T-cell (primary cell): ENCODE measurements at regions not wholly inside any gene's neighbourhood (a gene's known extent, or its start where the extent isn't known, plus 50 kb on each side); places are given as distances from the start of the nearest gene placed in this dataset.
A peak's percentile ranks its signal among the peaks of the same experiment; 100 is the strongest.

ENCODE experiments used
- ATAC-seq, 4 experiments: fragments of 200-7000 bp in 3 of 4; fragments of 150-1000 bp in 1 of 4; cut with Tn5 transposase; replicated peaks in 1 of 4; 1 replicate in 3 of 4; 2 replicates in 1 of 4; pipeline ENCODE4 v1.10.0; 2021; ENCODE audit warnings: moderate library complexity in 3 of 4, mild to moderate bottlenecking in 2 of 4, moderate number of reproducible peaks in 1 of 4
- CTCF ChIA-PET, 2 donors: fragments of 300-600 bp; sonication (Branson Sonifier 250); formaldehyde crosslinking; loops; one replicate each; lab custom pipeline; 2022; ENCODE audit warnings: antibody characterized with exemption in 2 of 2; lab: Charles Lee
- POLR2A ChIA-PET, 2 donors: fragments of 300-600 bp; sonication (Branson Sonifier 250); formaldehyde crosslinking; loops; one replicate each; lab custom pipeline; 2022; ENCODE audit warnings: antibody characterized with exemption in 2 of 2; lab: Charles Lee
- DNase-seq, 35 experiments: peaks; one replicate each; pipeline versions ENCODE4 v3.0.0 to v3.0.0-alpha.2; 2013 to 2023
- H3K27ac ChIP-seq: one replicate; pipeline ENCODE4 v1.5.1; 2013; ENCODE audit warnings: low read length
- H3K27me3 ChIP-seq, 2 experiments: replicated peaks in 1 of 2; 1 replicate in 1 of 2; 2 replicates in 1 of 2; pipeline versions ENCODE4 v1.6.1 to v1.7.0; 2013; ENCODE audit warnings: low read length in 1 of 2, mixed read lengths in 1 of 2; ENCODE audit not compliant: control insufficient read depth in 2 of 2, insufficient read depth in 2 of 2; ENCODE audit errors: extremely low read depth in 1 of 2
- H3K36me3 ChIP-seq, 2 donors: 1 replicate in 1 of 2; 2 replicates in 1 of 2; pipeline versions ENCODE4 v1.6.1 to v1.7.0; 2013; ENCODE audit warnings: low read length in 1 of 2; ENCODE audit not compliant: control insufficient read depth in 2 of 2, insufficient read depth in 1 of 2; ENCODE audit errors: extremely low read depth in 1 of 2
- H3K4me1 ChIP-seq, 2 experiments: 1 replicate in 1 of 2; 2 replicates in 1 of 2; pipeline versions ENCODE4 v1.6.1 to v1.7.0; 2013; ENCODE audit warnings: low read length in 2 of 2, mixed read lengths in 1 of 2; ENCODE audit not compliant: insufficient read depth in 2 of 2, control insufficient read depth in 1 of 2; ENCODE audit errors: extremely low read depth in 1 of 2
- H3K4me3 ChIP-seq, 2 donors: 1 replicate in 1 of 2; 2 replicates in 1 of 2; pipeline versions ENCODE4 v1.5.1 to v1.7.0; 2013; ENCODE audit warnings: mild to moderate bottlenecking in 2 of 2, low read length in 1 of 2, moderate library complexity in 1 of 2; ENCODE audit not compliant: control insufficient read depth in 1 of 2; ENCODE audit errors: extremely low read depth in 1 of 2
- H3K9me3 ChIP-seq: 2 replicates; pipeline ENCODE4 v1.7.0; 2013
- H3K27ac Mint-ChIP-seq, 2 donors: one replicate each; pipeline ENCODE4 v1.8.0; 2020 to 2021; ENCODE audit warnings: mild to moderate bottlenecking in 2 of 2, mixed read lengths in 2 of 2
- H3K27me3 Mint-ChIP-seq, 2 donors: one replicate each; pipeline ENCODE4 v1.8.0; 2021 to 2022; ENCODE audit warnings: mixed read lengths in 2 of 2
- H3K36me3 Mint-ChIP-seq: one replicate; pipeline ENCODE4 v1.8.0; 2021; ENCODE audit warnings: mixed read lengths
- H3K4me1 Mint-ChIP-seq, 3 donors: one replicate each; pipeline ENCODE4 v1.8.0; 2020 to 2022; ENCODE audit warnings: mixed read lengths in 3 of 3, mild to moderate bottlenecking in 1 of 3
- H3K4me3 Mint-ChIP-seq, 3 donors: one replicate each; pipeline ENCODE4 v1.8.0; 2020 to 2022; ENCODE audit warnings: mild to moderate bottlenecking in 3 of 3, mixed read lengths in 3 of 3, moderate library complexity in 3 of 3
- H3K9me3 Mint-ChIP-seq, 3 donors: one replicate each; pipeline ENCODE4 v1.8.0; 2020 to 2022; ENCODE audit warnings: mixed read lengths in 3 of 3
- WGBS: methylation state at CpG from one replicate; pipeline ENCODE4 v1.1.5; 2013; ENCODE audit warnings: missing lambda C conversion rate; ENCODE audit not compliant: insufficient coverage; 5-methylcytosine and 5-hydroxymethylcytosine counted together

- Mint-ChIP-seq H3K4me1 (no peaks in the 10 kb centered on the region), H3K27me3 (peaks cover 4% of the 10 kb centered on the region in 2 donors), H3K36me3 (no peaks in the 10 kb centered on the region), H3K4me3 (no peak overlapping the region), H3K9me3 (no peaks in the 10 kb centered on the region), H3K27ac (no peak overlapping the region)
- Histone ChIP-seq H3K27me3 (no peaks in the 10 kb centered on the region), H3K36me3 (no peaks in the 10 kb centered on the region), H3K4me1 (no peaks in the 10 kb centered on the region), H3K9me3 (no peaks in the 10 kb centered on the region), H3K4me3 (no peak overlapping the region), H3K27ac (no peak overlapping the region)
- ChIA-PET POLR2A (no interaction called here), CTCF (no interaction called here)
- no peak for ATAC-seq
- no CpG with 5 or more reads among the region's 4 CpGs for WGBS
- DNase-seq, result no peak
Measured at GRCh38 chr5:147968855-147969254, 62.5 kb upstream of the C5orf46 start.

- H3K4me3 ChIP-seq, result no peak overlapping the region
- no peaks in the 10 kb centered on the region for H3K27me3 ChIP-seq
- Mint-ChIP-seq H3K4me1 (no peaks in the 10 kb centered on the region), H3K4me3 (no peak overlapping the region), H3K36me3 (no peaks in the 10 kb centered on the region), H3K27ac (peak overlapping the region in 1 of 2 donors; percentile 10), H3K27me3 (peaks cover 4% of the 10 kb centered on the region in 2 donors), H3K9me3 (no peaks in the 10 kb centered on the region)
- H3K36me3 ChIP-seq, result no peaks in the 10 kb centered on the region
- CTCF ChIA-PET, result no interaction called here
- DNase-seq (no peak), ATAC-seq (no peak)
- WGBS, result no CpG with 5 or more reads among the region's 4 CpGs
- H3K27ac ChIP-seq, result no peak overlapping the region
- POLR2A ChIA-PET, result no interaction called here
- H3K9me3 ChIP-seq, result no peaks in the 10 kb centered on the region
- H3K4me1 ChIP-seq, result no peaks in the 10 kb centered on the region
Measured at GRCh38 chr5:147966829-147967228, 60.5 kb upstream of the C5orf46 start.

GRCh38 chr5:147966326-147966725, 60.0 kb upstream of the C5orf46 start:
- no peak overlapping the region for H3K4me3 ChIP-seq
- ChIA-PET CTCF (interaction anchor here in 1 of 2 donors (0.5 kb wide), 1 partner anchor 119 kb away, joined by 4 read pairs; no protein-coding TSS in a partner anchor), POLR2A (no interaction called here)
- H3K4me3 Mint-ChIP-seq, result no peak overlapping the region
- no peaks in the 10 kb centered on the region for H3K9me3 ChIP-seq
- no peaks in the 10 kb centered on the region for H3K36me3 Mint-ChIP-seq
- no peaks in the 10 kb centered on the region for H3K27me3 ChIP-seq
- no peaks in the 10 kb centered on the region for H3K4me1 ChIP-seq
- no peak overlapping the region for H3K27ac ChIP-seq
- 94% methylated on average over 2 of the region's 2 CpGs for WGBS
- DNase-seq (no peak), ATAC-seq (no peak)
- peaks cover 0 to 3% (median 0%) of the 10 kb centered on the region in 3 donors for H3K9me3 Mint-ChIP-seq
- H3K27me3 Mint-ChIP-seq, result peaks cover 4 to 8% of the 10 kb centered on the region in 2 donors
- H3K36me3 ChIP-seq, result no peaks in the 10 kb centered on the region
- H3K4me1 Mint-ChIP-seq, result no peaks in the 10 kb centered on the region
- no peak overlapping the region for H3K27ac Mint-ChIP-seq

- no peak overlapping the region for H3K4me3 Mint-ChIP-seq
- no peaks in the 10 kb centered on the region for H3K36me3 Mint-ChIP-seq
- CTCF ChIA-PET, result interaction anchor here in 1 of 2 donors (0.7 kb wide), 1 partner anchor 28 kb away, joined by 3 read pairs; no protein-coding TSS in a partner anchor
- Histone ChIP-seq H3K36me3 (no peaks in the 10 kb centered on the region), H3K27me3 (no peaks in the 10 kb centered on the region), H3K27ac (no peak overlapping the region), H3K4me3 (no peak overlapping the region), H3K9me3 (no peaks in the 10 kb centered on the region), H3K4me1 (no peaks in the 10 kb centered on the region)
- ATAC-seq, result no peak
- peaks cover 4 to 9% of the 10 kb centered on the region in 2 donors for H3K27me3 Mint-ChIP-seq
- POLR2A ChIA-PET, result no interaction called here
- H3K4me1 Mint-ChIP-seq, result no peaks in the 10 kb centered on the region
- H3K9me3 Mint-ChIP-seq, result peaks cover 0 to 5% (median 0%) of the 10 kb centered on the region in 3 donors
- no peak overlapping the region for H3K27ac Mint-ChIP-seq
- DNase-seq, result no peak
Measured at GRCh38 chr5:147965715-147966114, 59.4 kb upstream of the C5orf46 start.

GRCh38 chr5:147963948-147964693, 57.8 kb upstream of the C5orf46 start:
- ChIA-PET CTCF (no interaction called here), POLR2A (no interaction called here)
- H3K27me3 ChIP-seq, result no peaks in the 10 kb centered on the region
- H3K27ac Mint-ChIP-seq, result no peak overlapping the region
- H3K4me3 Mint-ChIP-seq, result no peak overlapping the region
- 61% methylated on average over 3 of the region's 4 CpGs for WGBS
- H3K27me3 Mint-ChIP-seq, result peaks cover 4 to 9% of the 10 kb centered on the region in 2 donors
- no peak overlapping the region for H3K27ac ChIP-seq
- DNase-seq (no peak), ATAC-seq (no peak)
- no peaks in the 10 kb centered on the region for H3K36me3 Mint-ChIP-seq
- H3K9me3 Mint-ChIP-seq, result peaks cover 0 to 5% (median 0%) of the 10 kb centered on the region in 3 donors
- no peaks in the 10 kb centered on the region for H3K4me1 Mint-ChIP-seq
- H3K36me3 ChIP-seq, result no peaks in the 10 kb centered on the region
- no peaks in the 10 kb centered on the region for H3K4me1 ChIP-seq
- no peak overlapping the region for H3K4me3 ChIP-seq
- H3K9me3 ChIP-seq, result no peaks in the 10 kb centered on the region

GRCh38 chr5:147963436-147963835, 57.1 kb upstream of the C5orf46 start:
- H3K4me1 Mint-ChIP-seq, result no peaks in the 10 kb centered on the region
- H3K36me3 Mint-ChIP-seq, result no peaks in the 10 kb centered on the region
- POLR2A ChIA-PET, result no interaction called here

More at GRCh38 chr5:147963436-147963835, 57.1 kb upstream of the C5orf46 start:
- no peak for ATAC-seq
- H3K9me3 ChIP-seq, result no peaks in the 10 kb centered on the region
- H3K4me1 ChIP-seq, result no peaks in the 10 kb centered on the region
- H3K27me3 ChIP-seq, result no peaks in the 10 kb centered on the region
- Mint-ChIP-seq H3K4me3 (no peak overlapping the region), H3K27me3 (peaks cover 4 to 9% of the 10 kb centered on the region in 2 donors), H3K27ac (no peak overlapping the region), H3K9me3 (peaks cover 0 to 5% (median 0%) of the 10 kb centered on the region in 3 donors)
- CTCF ChIA-PET, result no interaction called here
- no peak overlapping the region for H3K4me3 ChIP-seq
- no peak for DNase-seq
- WGBS, result 100% methylated on average over 2 of the region's 2 CpGs
- no peaks in the 10 kb centered on the region for H3K36me3 ChIP-seq
- H3K27ac ChIP-seq, result no peak overlapping the region
